Mesenteric fat pad (tissue), 1 donor: ENCODE measurements at regions not wholly inside any gene's neighbourhood (a gene's known extent, or its start where the extent isn't known, plus 50 kb on each side); places are given as distances from the start of the nearest gene placed in this dataset.
"Not testable (repeated sequence)": the region's sequence is repeated elsewhere in the genome, so short reads cannot be mapped to it uniquely, and the experiment has no call there.

Experiments used
- DNase-seq: peaks from one replicate; pipeline ENCODE4 v3.0.0-alpha.2; 2020; ENCODE audit warnings: low spot score
- donor health status: DM: yes; HTN: yes; CAD: no.

DNA sequence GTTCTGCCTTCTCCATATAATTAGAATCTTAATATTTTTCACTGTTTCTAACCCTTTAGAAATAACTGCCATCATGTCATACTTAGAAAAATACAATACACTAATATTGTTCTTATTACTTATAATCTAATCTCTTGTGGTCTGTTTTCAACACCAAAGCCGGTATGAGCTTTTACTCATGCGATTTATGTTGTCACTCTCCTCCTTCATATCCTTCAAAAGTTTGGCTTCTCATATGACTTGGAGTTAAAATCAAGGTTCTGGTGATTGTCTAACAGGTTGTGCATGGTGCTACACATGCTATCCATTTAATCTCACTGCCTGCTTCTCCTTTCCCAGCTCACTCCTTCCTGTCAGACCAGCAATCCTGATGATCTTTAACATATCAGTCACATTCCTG is 1392.9 kb downstream of the ARAP2 start:
- no peak for DNase-seq

DNA sequence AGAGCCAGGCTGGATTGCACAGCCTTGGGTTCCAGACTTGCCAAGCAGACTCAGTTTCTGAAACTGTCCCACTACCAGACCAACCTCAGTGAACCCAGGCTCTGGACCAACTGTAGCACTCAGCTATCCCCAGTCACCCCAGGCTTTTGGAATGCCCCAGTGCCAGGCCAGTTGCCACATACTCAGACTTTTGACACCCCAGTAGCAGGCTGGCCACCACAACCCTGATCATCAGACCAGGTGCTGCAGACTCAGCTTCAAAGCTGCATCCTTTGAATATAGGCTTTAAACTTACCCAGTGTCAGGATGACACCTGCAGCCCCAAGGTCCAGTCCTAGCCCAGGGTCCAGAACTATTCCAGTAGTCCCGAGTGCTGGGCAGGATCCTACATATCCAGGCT is 1389.9 kb downstream of the ARAP2 start:
- DNase-seq = no peak

DNA sequence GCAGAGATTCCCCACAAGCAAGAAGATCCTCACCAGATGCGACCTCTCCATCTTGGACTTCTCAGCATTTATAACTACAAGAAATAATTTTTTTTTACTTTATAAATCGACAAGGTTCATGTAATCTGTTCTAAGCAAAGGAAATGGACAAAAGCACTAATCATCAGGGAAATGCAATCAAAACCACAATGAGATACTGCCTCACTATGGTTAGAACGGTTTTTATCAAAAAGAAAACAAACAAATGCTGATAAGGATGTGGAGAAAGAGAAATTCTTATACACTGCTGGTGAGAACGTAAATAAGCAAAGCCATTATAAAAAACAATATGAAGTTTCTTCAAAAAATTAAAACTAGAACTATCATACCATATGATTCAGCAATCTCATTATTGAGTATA is 1382.6 kb downstream of the ARAP2 start:
- DNase-seq = no peak

DNA sequence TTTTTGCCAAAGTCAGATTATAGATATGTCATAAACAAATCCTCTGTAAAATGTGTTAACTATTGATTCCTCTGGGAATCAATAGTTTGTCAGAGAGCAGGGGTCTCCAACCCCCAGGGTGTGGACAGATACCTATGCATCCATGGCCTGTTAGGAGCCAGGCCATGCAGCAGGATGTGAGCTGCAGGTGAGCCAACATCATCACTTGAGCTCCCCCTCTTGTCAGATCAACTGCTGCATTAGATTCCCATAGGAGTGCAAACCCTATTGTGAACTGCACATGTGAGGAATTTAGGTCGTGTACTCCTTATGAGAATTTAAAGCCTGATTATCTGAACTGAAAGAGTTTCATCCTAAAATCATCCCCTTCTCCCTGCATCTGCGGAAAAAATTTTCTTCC is 1365.4 kb downstream of the ARAP2 start:
- no peak for DNase-seq

DNA sequence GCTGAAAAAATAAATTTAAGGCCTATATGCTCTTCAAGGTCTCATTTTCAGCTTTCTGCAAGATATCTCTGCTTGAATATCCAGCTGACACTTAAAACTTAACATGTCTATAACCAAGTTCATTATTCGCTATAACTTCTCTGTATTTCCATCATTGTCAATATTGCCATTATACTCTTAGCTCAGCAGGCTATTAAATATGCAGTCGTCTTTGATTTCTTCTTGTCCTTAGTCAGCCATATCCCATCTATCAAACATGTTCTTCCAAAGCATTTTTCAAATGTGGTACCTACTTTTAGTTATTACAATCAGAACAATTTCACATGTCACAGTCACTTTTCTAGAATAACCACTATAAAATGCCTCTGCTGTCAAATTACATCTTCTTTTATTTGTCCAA is 1364.1 kb downstream of the ARAP2 start:
- DNase-seq = no peak

DNA sequence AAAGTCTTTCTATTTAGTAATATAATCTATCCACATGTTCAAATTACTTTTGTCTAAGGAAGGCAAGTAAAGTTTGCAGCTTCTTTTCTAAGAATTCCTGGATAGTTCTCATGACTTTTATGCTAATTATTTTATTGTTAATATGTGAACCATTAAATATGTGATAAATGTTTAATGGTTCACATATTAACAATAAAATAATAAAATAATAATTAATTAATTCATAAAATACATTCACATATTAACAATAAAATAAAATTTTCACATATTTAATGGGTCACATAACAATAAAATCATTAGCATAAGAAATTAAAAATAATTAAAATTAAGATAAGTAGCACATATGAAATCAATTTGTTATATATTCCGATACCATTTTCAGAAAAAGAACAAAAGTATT is 1352.4 kb downstream of the ARAP2 start:
- no peak for DNase-seq

DNA sequence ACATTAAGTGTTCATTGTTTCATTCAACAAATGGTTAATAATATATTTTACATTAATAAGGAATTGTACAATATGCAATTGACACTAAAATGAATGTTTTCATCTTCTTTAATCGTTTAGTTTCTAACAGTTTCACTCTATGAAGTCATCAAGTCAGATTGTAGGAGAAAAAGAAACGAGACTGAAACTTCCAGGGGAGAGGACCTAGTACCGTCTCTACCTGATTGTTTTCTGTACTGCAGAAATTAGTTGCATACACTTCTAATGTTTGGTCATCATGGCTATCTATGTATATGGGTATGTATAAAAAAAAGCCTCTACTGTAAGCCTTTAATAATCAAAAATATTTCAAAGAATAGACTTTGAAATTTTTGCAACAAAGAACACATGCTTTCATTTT is 1350.9 kb downstream of the ARAP2 start:
- DNase-seq = no peak

DNA sequence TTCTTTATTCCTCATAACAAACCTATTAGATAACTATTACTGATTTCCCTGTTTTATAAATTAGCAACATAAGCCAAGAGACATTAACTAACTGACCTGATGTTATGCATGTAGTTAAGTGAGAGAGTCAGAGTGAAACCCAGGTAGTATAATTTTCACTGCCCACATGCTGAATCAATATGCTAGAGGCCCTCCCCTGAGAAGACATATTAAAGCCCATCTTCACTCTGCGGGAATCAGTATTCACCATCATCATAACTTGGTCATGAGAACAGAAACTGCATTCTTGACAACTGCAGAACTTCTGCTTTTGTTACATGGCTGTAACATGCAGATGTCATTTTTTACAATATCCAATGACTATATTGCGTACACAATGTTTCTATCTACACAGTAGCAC is 1324.3 kb downstream of the ARAP2 start:
- DNase-seq = no peak

DNA sequence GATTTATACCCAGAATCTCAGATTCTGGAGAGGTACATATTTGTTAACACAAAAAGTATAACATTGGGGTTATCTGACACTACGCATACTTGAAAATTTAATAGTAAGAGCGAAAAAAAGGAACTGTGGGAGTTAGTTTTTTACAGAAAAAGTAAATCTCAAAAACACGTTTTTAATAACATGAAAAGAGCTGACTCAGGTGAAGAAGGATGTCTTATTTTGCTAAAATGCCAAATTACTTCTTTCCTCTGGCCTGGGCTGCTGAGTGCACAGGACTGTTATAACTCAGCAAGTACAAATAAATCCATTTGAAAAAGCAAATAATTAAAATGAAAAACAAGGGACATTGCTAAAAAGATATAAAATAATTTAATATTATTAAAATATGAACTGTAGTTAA is 1322.9 kb downstream of the ARAP2 start:
- no peak for DNase-seq

DNA sequence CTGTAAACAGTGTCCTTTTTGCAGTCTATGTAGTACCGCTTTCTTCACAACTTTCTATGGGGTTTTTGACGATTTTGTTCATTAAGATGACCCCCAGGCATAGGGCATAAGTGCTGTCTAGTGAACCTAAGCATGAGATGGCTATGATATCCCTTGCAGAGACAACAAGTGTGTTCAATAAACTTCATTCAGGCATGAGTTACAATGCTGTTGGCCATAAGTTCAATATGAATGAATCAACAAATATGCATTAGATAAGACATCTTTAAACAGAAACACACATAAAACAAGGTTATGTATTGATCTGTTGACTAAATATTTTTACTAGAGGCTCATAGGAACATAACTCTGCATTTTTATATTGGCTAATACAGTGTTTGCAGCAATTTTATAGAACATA is 1322.0 kb downstream of the ARAP2 start:
- no peak for DNase-seq

DNA sequence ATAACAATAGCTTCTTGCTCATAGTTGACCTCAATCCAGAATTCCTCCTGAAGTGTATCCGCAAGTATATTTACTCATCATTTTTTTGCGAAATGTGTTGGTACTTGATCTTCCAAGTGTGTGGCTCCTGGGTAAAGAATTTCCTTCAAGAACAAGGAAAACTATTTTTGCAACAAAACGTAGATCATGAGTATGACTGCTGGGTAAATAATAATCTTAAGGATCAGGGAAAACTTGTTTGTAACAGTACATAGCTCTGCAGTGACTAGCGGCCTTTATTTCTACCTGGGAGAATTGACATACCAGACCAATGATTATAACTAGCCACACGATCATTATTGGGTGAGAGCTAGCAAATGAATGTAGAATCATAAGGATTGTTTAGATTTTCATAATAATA is 1311.7 kb downstream of the ARAP2 start:
- no peak for DNase-seq

DNA sequence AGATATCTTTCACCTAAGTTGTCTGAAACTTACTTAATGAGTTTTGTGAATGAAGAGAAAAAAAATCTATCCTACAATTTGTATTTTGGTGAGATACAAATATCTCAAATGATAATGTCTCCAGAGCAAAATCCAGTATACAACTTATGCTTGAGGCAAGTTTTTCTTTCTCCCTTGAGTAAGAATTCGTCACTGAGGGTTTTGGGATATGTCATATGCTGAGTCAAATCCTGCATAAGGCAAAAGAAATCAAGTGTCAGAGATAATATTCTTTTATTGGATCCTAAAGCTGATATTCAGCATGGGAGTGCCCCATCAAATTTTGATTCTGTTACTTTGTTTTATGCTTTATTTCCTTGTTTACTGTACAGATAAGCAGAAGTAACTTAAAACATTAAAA is 1308.6 kb downstream of the ARAP2 start:
- no peak for DNase-seq

DNA sequence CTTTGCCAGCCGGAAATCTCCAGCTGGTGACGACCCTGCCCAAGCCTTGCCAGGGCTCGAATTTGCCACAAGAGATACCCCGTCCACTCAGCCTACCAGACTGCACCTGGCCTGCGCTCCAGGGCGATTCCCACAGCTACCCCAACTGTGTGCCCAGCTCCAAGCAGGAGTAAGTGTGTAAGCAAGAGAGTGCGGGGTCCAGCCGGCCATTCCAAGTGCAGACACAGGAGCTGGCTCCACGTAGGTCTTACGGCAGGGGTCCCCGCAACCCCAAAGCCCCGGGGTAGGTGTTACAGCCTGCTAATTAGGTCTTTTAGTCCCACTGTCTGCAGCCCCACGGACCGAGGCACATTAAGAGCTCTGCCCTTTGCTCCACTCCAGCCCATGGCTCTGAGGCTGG is 1305.2 kb downstream of the ARAP2 start:
- no peak for DNase-seq

DNA sequence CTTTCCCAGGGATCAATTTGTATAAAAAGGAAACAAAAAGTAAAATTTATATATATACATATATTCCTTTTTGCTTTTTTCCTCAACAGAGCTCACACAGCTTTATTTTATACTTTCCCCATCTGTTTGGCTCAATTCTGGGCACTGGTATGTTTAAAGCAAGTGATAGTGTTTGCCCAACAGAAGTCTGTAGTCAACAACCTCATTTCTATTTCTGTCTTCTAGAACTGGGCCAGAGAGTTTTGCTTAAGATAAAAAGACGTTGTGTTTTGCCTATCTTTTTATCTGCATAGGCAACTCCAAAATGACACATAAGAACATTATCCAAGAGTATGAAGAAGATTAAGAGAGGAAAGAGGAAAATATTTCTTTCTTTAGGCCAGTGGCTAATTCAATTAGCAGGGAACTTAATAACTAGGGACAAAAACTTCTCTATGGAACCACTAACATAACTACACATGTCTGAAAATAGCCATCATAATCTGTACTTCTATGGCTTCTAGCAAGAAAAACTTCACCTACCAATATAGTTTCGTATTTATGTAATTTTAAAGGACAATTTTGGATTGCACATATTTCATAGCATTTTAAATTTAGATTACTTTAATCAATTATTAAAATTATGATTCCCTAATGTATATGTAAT is 1300.5 kb downstream of the ARAP2 start:
- DNase-seq = no peak

DNA sequence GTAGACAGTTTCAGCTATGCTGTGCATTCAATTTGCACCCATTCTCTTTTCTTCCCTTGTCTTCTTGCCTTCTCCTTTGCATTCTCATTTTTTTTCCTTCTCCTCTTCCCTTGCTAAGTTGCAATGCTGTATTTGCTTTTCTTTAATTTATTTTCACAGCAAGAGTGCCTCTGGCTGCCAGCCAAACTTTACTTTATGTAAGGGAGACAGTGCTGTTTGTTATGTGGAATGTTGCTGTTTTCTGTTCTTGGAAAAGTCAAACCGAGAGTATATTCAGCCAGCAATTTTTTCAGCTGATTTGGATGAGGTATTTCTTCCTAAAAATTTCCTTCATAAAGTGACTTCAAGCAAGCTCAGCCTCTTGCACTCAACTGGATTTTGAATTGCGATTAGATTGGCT is 1293.4 kb downstream of the ARAP2 start:
- no peak for DNase-seq

DNA sequence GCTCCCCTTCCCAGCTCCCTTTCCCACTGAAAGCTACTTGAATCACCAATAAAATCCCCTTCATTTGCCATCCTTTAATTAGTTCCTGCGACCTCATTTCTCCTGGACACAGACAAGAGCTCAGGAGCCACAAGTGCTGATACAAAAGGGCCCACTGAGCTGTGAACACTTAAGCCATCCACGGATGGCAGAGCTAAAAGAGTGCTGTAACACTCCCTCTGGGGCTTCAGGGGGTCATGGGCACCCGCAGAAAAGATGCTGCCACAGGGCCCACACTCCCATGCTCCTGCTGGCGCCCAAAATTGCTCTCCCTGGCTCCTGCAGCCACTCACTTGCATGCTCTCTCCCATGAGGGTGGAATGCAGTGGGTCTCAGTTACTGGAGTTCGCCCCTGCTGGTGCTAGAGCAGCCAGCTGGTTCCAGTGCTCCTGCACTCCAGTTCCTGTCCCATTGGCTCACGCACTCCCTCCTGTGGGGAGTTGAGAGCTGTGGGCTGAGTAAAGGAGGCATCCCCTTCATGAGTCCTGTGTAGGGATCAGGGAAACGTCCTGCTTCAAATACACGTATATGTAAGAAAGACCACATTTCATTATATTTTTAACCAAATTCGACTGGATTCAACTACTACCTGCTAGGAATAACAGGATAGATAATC is 1291.0 kb downstream of the ARAP2 start:
- no peak for DNase-seq

DNA sequence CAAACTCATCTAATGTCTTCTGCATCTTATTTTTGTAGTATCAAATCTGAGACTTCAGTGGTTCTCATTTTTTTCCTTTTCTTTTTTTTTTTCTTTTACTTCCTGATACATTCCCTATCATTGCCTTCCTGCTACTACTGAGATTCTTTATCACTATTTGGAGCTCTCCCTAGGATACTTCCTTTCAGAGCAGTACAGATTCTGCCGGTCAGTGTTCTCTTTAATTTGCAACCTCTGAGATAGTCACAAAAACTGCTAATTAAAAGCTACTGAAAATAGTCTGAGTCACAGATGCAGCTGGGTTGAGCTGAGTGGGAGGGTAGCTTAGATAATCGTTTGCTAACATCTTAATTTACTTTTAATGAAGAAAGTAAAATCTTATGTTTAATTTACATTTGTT is 1279.7 kb downstream of the ARAP2 start:
- DNase-seq = no peak

DNA sequence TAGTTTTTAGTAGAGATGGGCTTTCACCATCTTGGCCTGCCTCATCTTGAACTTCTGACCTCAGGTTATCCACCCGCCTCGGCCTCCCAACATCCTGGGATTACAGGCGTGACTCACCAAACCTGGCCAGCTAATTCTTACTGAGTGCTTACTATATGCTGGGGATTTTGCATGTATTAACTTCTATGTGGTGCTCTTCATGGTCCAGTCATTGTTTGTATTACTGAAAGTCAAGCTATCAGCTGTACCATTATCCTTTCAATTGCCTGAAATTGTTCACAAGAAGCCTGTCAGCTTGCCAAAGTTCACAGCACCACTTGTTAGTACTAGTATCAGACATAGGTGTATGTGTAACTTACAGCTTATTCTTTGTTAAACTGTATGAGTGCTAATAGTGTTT is 1272.1 kb downstream of the ARAP2 start:
- DNase-seq = no peak

DNA sequence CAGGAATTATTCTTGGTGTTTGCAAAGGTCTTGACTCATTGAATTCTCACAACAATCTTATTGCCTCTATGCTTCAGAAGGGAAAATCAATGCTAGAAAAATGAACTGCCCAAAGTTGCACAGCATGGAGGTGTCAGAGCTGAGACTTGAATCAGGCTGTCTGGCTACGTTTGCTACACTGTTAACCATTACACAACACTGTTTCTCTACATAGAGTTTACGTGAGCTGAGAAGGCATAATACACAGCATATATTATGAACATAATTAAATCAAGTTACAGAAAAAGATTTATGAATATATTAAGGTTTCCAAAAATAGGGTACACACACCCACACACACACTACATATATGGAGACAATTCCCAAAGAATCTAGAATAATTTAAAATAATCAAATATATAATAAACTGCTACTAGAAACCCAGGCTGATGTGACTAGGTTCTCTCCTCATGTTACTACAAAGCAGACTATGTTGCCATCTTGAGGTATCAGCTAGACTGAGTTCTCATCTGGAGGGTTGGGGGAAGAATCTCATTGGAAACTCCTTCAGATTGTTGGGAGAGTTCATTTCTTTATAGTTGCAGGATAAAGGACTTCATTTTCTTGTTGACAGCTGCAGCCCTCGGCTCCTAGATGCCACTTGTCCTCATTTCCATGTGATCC is 1270.5 kb downstream of the ARAP2 start:
- DNase-seq = no peak

DNA sequence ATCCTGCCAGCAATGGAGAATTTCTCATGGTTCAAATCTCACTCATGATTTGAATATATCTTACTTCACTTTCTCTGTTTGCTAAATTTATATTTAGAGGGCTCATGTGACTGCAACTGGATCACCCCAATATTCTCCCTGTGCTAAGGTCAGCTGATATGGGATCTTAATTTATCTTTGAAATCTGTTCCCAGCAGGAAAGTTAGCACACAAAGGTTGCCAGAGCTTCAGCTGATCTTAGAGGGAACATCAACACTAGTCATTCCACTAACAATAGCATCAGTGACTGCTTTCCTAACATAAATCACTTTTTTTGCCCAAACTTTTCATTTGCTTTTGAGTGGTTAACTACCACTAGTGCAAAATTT is 1270.0 kb downstream of the ARAP2 start:
- DNase-seq = no peak

DNA sequence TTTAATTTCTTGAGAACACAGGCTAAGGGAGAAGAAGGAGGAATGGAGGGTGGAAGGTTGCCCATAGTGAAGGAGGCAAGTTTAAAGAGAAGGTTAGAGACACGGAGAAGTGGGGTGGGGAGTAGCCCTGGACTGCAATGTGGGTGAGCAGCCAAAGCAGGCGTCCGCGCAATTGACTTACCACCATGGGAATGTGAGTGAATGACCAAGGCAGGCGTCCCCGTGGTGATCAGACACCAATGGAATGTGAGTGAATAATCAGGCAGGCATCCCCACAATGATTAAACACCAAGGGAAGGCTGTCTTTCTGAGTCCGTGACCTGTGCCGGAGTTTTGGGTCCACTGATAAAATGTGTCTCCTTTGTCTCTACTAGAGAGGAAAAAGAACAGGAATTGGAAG is 1223.1 kb downstream of the ARAP2 start:
- DNase-seq = not testable (repeated sequence)

DNA sequence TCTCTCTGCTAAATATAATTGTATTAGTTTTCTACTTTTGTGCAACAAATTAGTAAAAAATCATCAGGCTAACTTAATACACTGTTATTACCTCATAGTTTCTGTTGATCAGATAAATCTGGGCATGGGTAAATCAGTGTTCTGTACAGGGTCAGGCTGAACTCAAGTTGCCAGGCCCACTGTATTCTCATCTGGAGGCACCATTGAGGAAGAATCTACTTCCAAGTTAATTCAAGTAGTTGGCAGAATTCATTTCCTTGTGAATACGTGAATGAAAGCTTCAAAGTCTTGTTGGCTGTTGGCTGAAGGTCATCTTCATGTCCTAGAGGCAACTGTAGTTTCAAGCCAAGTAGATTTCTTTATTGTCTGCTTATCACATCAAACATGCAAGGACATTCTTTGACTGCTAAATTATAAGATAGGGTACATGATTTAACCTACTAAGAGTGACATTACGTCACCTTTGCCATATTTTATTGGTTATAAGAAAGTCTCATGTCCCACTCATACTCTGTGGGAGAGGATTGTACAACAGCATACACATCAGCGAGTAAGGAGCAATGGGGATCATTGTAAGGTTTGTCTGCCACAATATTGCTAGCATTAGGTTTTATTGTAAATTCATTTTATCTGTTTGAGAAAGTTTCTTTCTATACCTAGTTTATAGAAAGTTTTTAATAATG is 1219.0 kb downstream of the ARAP2 start:
- DNase-seq = no peak
